ENCODE measurements at regions not wholly inside any gene's neighbourhood (a gene's known extent, or its start where the extent isn't known, plus 50 kb on each side); places are given as distances from the start of the nearest gene placed in this dataset.

DNA sequence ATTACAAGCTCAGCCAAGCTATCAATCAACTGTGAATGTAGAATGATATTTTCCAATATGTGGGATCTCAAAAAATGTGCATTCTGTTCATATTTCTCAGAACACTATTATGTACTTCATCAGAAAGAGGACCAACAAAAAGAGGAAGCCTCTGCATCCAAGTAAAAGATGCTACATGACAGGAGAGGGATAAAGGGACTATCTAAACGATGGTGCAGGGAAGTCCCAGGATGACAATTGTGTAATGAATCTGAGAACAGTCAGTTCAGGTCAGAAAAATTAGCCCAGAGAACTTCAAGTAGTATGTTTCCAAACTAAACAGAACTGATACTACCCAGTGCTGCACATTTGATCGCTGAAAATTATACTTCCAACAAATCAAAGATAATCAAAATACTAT lies 127.0 kb downstream of the ZNF330 start:
- H3K79me2 ChIP-seq (ENCODE audit: control insufficient read depth, insufficient read depth, low read length): no peaks in the 10 kb centered on the region
- intact Hi-C loops (cut with micrococcal nuclease) (loop anchor here (2.0 to 10.0 kb wide), 7 partner anchors 340 to 1495 kb away; no protein-coding TSS in a partner anchor), dilution Hi-C loops (cut with MboI; ENCODE audit: extremely low pct_ligation_motif_present, low sequenced_read_pairs) (no loop called here)
- ChIA-PET POLR2A (no interaction called here), CTCF (interaction anchor here (0.8 to 2.6 kb wide), 5 partner anchors 41 to 1004 kb away, joined by 3 to 20 read pairs (median 3); no protein-coding TSS in a partner anchor)
- no peaks in the 10 kb centered on the region for H3K9me3 ChIP-seq (replicated peaks; ENCODE audit: control insufficient read depth, insufficient read depth, low read length)
- no peak overlapping the region for H3K4me2 ChIP-seq (ENCODE audit: insufficient read depth, low read length)
- no peak for DNase-seq (ENCODE audit: low read depth, low spot score)
- no peaks in the 10 kb centered on the region for H3K36me3 ChIP-seq (ENCODE audit: control insufficient read depth in 2 of 2, extremely low read depth in 1 of 2, insufficient read depth in 2 of 2, low read length in 2 of 2)
- H3K4me3 ChIP-seq (replicated peaks in 1 of 3; ENCODE audit: insufficient read depth in 1 of 3, low read depth in 1 of 3, low read length in 3 of 3): no peak overlapping the region
- TF ChIP-seq FOS (IDR thresholded peaks at IDR 0.05; ENCODE audit: borderline replicate concordance, insufficient read depth, low read length) (no peak), CTCF (IDR thresholded peaks at IDR 0.05; ENCODE audit: extremely low read depth in 1 of 2, insufficient read depth in 1 of 2, low read depth in 1 of 2, low read length in 2 of 2) (no peak), GATA2 (IDR thresholded peaks at IDR 0.05; ENCODE audit: insufficient read depth, insufficient read length, low read depth, low read length) (no peak), MAX (IDR thresholded peaks at IDR 0.05; ENCODE audit: insufficient read depth, insufficient read length) (no peak), MYC (IDR thresholded peaks at IDR 0.05; ENCODE audit: low read depth, low read length) (no peak), JUN (IDR thresholded peaks at IDR 0.05; ENCODE audit: borderline replicate concordance, insufficient read depth, insufficient read length, low read depth) (no peak), POLR2A (IDR thresholded peaks at IDR 0.05; ENCODE audit: low read depth, low read length) (no peak), POLR2AphosphoS5 (IDR thresholded peaks at IDR 0.05; ENCODE audit: insufficient read depth, low read depth, low read length) (no peak), EZH2 (IDR thresholded peaks at IDR 0.05; ENCODE audit: borderline replicate concordance, low read depth, low read length, severe bottlenecking) (no peak)
- H4K20me1 ChIP-seq (replicated peaks; ENCODE audit: control insufficient read depth, extremely low read depth, insufficient read depth, low read length): no peaks in the 10 kb centered on the region
- peak overlapping the region; percentile 9 for H2AFZ ChIP-seq (ENCODE audit: low read depth, low read length)
- no peak overlapping the region for H3K27ac ChIP-seq (ENCODE audit: insufficient read depth, low read depth, low read length)
- FAIRE-seq: no peak
- H3K9ac ChIP-seq (replicated peaks; ENCODE audit: extremely low read depth, insufficient read depth, low read length): no peak overlapping the region
- BruUV-seq (replicated peaks): no TSS peak
- peaks cover 30% of the 10 kb centered on the region for H3K4me1 ChIP-seq (ENCODE audit: control insufficient read depth, extremely low read depth, insufficient read depth, low read length)
- H3K9me1 ChIP-seq (replicated peaks; ENCODE audit: control insufficient read depth, extremely low read depth, insufficient read depth, low read length): no peaks in the 10 kb centered on the region
- H3K27me3 ChIP-seq (ENCODE audit: control insufficient read depth in 2 of 2, insufficient read depth in 2 of 2, low read length in 2 of 2): no peaks in the 10 kb centered on the region
